HL-60 (cell line): ENCODE measurements at regions not wholly inside any gene's neighbourhood (a gene's known extent, or its start where the extent isn't known, plus 50 kb on each side); places are given as distances from the start of the nearest gene placed in this dataset.

Experiments
- DNase-seq, 2 experiments: peaks; one replicate each; pipeline ENCODE4 v3.0.0-alpha.2; 2010 to 2020; ENCODE audit warnings: low read depth in 1 of 2, low spot score in 1 of 2
- H3K27ac ChIP-seq: fragments of 250-450 bp; sonication (Bioruptor Pico); replicated peaks from 2 replicates; pipeline ENCODE4 v1.5.1; 2020; ENCODE audit warnings: mild to moderate bottlenecking, moderate library complexity
- H3K27me3 ChIP-seq: fragments of 250-450 bp; sonication (Bioruptor Pico); 2 replicates; pipeline ENCODE4 v1.5.1; 2021; ENCODE audit warnings: mild to moderate bottlenecking, moderate library complexity; ENCODE audit not compliant: insufficient read depth, poor library complexity, severe bottlenecking
- H3K4me3 ChIP-seq: replicated peaks from 2 replicates; pipeline ENCODE4 v1.5.1; 2011; ENCODE audit warnings: mild to moderate bottlenecking, control low read depth, low read length; ENCODE audit not compliant: insufficient read depth
- CTCF ChIP-seq: IDR thresholded peaks from one replicate; pipeline ENCODE4 v1.5.1; 2011; ENCODE audit warnings: low read length, control low read depth, inconsistent platforms; ENCODE audit not compliant: insufficient read depth
- GABPA ChIP-seq: IDR thresholded peaks from 2 replicates; pipeline ENCODE4 v1.6.1; 2012; ENCODE audit warnings: low read depth
- REST ChIP-seq: IDR thresholded peaks from 2 replicates; pipeline ENCODE4 v1.6.1; 2012; ENCODE audit warnings: low read depth; ENCODE audit not compliant: insufficient replicate concordance
- SPI1 ChIP-seq: IDR thresholded peaks from 2 replicates; pipeline ENCODE4 v1.6.1; 2012; ENCODE audit warnings: low read depth, mild to moderate bottlenecking, borderline replicate concordance

GRCh38 chr1:102434421-102434820 lies 437.7 kb upstream of the OLFM3 start:
- TF ChIP-seq CTCF (peak; percentile 12), REST (no peak)
- DNase-seq, result peak; percentile 1 to 32
- Histone ChIP-seq H3K27ac (no peak overlapping the region), H3K27me3 (no peaks in the 10 kb centered on the region), H3K4me3 (no peak overlapping the region)

DNA sequence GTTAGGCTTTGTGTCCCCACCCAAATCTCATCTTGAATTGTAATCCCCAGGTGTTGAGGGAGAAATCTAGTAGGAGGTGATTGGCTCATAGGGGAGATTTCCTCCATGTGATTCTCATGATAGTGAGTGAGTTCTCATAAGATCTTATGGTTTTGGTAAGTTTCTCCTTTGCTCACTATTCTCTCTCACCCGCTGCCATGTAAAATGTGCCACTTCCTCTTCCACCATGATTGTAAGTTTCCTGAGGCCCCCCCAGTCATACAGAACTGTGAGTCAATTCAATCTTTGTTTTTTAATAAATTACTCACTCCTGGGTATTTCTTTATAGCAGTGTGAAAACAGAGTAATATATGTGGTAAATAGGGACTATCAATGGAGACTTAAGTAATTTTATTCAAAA lies 434.5 kb upstream of the OLFM3 start:
- DNase-seq, result no peak
- H3K27ac ChIP-seq, result no peak overlapping the region
- H3K27me3 ChIP-seq, result no peaks in the 10 kb centered on the region
- peak; percentile 9; the same call in 1 of the 2 replicates for TF ChIP-seq SPI1
- TF ChIP-seq GABPA, result no peak
- H3K4me3 ChIP-seq, result no peak overlapping the region

DNA sequence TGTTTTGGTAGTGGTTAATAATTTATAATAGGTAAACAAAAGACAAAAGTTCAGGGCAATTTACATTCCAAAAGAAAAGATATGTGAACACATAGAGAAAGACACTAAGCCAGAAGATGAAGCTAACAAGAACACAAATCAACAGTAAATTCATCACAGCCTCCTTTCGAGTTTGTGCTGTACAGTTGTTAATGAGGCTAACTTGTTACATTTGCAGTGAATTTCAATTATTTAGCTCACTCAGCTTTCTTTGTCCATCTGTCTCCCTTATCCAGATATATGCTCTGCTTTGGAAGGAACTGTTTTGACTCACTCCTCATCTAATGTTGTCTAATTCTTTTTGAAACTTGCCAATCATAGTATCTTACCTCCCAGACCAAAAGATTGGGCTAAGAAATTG lies 423.3 kb upstream of the OLFM3 start:
- Histone ChIP-seq H3K27ac (no peak overlapping the region), H3K27me3 (no peaks in the 10 kb centered on the region), H3K4me3 (no peak overlapping the region)
- TF ChIP-seq SPI1, result no peak
- no peak for DNase-seq
